ENCODE measurements at regions not wholly inside any gene's neighbourhood (a gene's known extent, or its start where the extent isn't known, plus 50 kb on each side); places are given as distances from the start of the nearest gene placed in this dataset.
"Not testable (repeated sequence)": the region's sequence is repeated elsewhere in the genome, so short reads cannot be mapped to it uniquely, and the experiment has no call there.

DNA sequence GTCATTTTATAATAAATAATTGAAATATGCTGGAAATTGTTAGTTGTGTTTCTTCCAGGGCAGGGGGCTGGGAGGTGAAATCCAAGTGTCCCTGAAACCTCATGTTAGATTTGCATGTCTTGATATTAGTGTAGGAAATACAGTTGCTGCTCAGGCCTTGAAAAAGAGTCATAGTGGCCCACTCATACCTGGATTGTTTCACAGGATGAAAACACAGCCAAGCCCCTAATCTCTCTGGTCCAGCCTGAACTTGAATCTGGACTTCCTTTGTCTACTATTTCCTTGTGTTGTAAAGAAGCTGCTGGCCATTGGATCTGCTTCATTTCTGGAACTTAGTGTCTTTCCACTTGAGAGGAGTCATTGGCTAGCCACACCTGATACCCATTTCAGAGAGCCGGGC lies 108.8 kb upstream of the JARID2 start:
- DNase-seq: no peak

DNA sequence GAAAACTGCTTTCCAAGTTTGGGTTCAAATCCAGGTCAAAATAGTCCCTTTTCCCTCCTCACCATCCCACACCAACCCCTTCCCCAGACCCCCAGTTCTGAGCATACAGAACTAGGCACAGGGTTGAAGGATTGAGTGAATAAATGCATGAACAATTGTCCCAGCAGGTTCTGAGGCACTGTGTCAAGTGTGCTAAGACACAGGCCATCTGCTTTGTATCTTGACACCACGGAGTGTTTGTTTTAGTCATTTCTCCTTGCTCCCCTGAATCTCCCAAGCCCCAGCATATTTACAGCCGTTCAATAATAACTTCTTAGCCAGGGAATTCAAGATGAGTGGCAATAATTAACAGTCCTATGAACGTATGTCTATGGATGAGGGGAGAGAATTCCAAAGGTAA lies 102.8 kb upstream of the JARID2 start:
- no peak for DNase-seq

DNA sequence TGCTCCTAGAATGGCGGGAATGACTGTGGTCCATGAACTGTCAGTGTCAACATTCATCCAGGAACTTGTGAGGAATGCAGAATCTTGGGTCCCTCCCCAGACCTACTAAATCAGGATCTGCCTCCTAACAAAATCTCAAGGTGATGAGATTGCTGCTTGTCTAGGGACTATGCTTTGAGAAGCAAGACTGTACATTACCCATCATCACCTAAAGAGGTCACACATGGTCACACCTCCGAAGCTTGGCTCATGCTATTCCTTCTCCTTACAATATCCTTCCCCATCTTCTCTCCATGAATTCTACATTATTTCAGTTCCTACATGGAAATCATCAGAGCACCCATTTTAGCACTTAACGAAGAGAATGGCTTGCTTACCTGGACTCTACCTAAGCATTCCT lies 102.3 kb upstream of the JARID2 start:
- DNase-seq: no peak

DNA sequence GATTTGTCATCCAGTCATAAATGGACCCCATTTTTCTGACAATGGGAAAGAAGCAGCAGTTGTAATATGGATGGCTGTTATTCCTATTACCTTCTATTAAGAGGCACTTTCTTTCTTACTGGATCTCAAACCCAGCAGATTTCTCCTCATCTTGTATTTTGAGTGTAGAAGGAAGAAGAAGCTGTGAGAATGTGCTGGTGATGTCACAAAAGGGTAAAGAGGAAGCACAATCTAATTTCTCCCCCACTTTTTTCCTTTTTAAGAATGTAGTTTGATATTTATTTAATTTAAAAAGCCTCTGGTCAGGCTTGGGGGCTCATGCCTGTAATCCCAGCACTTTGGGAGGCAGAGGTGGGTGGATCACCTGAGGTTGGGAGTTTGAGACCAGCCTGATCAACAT lies 100.0 kb upstream of the JARID2 start:
- no peak for DNase-seq

DNA sequence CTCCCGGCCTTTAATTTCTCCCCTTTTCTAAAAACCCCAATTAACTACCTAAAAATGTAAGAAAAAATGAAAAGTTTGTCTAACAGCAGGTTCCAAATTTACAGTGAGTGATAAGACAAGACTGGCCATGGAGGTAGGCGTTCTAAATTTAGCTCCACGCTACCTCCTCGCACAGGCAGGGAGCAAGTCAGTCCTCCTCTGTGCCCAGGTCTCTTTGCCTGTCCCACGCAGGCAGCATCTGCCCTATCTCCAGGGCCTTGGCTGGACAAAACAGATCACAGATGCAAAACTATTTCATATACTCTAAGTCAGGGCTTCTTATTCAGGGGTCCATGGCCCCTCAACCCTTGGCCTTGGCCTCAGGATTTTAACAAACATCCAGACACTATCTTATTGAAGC lies 98.0 kb upstream of the JARID2 start:
- DNase-seq: no peak

DNA sequence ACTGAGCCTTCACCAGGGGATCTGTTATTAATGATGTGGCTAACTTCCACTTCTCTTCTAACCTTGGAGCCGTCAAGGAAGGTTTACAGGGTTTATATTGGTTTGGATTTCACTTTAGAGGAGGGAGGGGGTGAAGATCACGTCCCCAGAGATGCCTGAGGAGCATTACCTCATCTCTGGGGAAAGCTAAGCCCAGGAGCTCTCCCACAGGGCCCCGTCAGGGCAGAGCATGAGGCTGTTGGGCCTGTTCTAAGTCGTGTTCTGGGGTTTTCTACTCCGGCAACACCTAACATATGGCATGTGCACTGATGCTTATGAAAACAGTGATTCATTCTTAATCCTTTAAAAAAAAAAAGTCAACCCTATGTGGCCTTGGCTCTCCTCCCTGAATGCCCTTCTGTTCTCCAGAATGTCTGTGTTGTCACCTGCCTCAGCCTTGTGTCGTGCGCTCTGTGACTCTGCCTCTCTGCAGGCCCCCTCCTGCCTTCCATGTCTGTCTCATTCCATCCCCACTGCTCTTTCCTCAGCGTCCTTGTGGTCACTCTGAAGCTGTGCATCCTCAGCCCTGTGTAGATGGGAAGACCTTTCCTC lies 97.4 kb upstream of the JARID2 start:
- DNase-seq: no peak

- no peak for DNase-seq
Observed at GRCh38 chr6:15150207-15150606, 95.7 kb upstream of the JARID2 start.

- DNase-seq: no peak
Observed at GRCh38 chr6:15152700-15153099, 93.2 kb upstream of the JARID2 start.

DNA sequence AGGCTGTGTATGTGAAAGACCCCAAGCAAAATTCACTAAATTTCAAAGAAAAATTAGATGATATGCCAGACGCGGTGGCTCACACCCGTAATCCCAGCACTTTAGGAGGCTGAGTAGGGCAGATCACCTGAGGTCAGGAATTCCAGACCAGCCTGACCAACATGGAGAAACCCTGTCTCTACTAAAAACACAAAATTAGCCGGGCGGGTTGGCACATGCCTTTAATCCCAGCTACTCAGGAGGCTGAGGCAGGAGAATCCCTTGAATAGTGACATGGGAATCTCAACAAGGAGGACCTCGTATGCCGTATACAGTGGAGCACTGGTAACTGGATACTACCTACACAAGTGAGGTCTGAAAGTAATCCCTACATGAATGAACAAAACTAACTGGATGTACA lies 92.7 kb upstream of the JARID2 start:
- DNase-seq: no peak

DNA sequence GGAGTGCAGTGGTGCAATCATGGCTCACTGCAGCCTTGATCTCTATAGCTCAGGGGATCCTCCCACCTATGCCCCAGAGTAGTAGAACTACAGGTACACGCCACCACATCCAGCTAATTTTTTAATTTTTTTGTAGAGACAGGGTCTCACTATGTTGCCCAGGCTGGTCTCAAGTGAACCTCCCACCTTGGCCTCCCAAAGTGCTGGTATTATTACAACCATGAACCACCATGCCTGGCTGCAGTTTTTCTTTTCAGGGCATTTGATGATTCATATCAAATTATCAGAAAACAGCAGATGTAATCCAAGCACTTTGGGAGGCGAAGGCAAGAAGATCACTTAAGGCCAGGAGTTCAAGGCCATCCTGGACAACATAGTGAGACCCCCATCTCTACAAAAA lies 88.4 kb upstream of the JARID2 start:
- no peak for DNase-seq

- DNase-seq: no peak
Observed at GRCh38 chr6:15158821-15159619, 86.8 kb upstream of the JARID2 start.

DNA sequence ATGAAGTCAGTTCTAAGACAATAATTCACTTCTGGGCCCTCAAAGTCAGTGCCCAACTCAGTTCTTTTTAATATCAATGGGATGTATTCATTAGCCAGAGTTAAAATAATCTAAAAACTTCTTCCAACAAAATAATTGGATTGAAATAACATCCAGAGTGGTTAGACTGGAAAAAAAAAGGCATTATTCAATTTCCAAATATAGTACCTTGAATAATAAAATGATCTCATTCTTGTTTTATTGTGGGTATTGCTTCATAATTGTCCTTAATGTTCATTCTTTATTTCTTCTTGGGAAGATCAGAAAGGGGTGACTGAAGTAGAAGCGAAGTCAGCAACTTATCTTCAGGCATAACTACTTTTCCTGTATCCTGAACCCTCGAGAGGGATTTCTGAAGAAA lies 85.1 kb upstream of the JARID2 start:
- no peak for DNase-seq

- DNase-seq: not testable (repeated sequence)
Observed at GRCh38 chr6:15164855-15165254, 81.0 kb upstream of the JARID2 start.

DNA sequence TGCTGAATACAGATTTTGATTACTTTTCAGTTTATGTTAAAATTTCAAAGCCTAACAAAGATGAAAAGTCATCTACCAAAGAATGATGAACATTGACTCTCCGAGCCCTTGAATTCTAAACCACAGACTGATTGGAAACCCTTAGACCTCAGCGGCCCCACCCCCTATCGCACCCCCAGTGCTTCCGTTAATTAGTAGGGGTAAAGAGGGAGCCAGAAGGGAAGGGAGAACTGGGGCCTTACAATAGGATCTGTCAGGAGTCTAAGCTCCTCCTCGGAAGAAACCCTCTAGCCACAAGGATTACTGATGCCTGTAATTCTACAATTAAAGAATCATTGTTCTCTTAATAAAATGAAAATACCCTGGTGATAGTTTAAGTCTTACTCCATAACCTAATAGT lies 79.7 kb upstream of the JARID2 start:
- DNase-seq: no peak

DNA sequence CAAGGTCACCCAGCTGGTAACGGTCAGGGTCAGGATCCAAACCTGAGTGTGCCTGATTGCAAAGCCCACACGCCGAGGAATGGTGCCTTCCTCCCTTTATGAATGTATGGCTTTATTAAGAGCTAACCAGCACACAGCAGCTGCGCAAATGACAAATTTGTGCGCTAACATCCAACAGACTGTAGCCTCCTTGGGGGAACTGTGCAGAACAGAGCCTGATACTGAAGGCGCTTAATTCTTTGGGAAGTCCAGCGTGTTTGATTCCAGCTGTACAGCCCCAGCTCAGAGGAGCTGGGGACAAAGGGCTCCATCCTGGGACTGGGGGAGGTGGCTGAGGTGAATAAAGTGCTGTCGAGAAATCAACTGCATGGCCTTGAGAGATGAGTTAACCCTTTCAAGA lies 75.7 kb upstream of the JARID2 start:
- no peak for DNase-seq

DNA sequence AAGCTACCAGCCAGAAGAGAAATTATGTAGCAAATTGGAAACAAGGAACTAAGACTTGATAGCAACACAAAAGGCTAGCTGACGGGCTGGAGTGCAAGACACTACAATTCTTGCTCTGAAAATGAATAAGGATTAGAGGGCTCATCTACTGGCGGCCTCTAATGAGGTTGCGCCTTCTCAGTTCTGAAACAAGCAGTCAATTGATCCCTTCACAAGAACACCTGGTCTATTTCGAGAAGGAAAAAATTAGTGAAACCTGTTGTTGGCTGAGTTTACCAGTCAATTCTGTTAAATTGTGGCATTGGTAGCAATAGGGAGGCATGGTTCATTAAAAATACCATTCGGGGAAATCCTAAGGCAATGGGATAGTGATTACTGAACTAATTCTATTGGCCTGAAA lies 74.8 kb upstream of the JARID2 start:
- no peak for DNase-seq

- DNase-seq: no peak
Observed at GRCh38 chr6:15176816-15177370, 69.0 kb upstream of the JARID2 start.

DNA sequence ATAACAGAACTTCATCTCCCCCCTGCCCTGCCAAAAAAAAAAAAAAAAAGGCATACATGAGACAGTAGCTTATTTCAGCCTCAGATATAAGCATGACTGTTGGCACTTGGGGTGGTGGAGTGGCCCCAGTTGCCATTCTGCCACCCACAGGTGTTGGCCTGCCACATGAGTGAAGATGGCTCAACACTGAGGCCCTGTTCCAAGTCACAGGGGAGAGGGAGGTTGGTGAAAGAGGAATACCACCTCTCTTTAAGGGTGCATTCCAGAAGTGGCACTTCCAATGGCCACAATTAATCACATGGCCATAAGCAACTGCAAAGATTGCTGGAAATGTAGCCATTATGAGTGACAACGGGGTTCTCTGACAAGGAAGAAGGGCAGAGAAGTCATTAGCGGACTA lies 61.9 kb upstream of the JARID2 start:
- DNase-seq: no peak

DNA sequence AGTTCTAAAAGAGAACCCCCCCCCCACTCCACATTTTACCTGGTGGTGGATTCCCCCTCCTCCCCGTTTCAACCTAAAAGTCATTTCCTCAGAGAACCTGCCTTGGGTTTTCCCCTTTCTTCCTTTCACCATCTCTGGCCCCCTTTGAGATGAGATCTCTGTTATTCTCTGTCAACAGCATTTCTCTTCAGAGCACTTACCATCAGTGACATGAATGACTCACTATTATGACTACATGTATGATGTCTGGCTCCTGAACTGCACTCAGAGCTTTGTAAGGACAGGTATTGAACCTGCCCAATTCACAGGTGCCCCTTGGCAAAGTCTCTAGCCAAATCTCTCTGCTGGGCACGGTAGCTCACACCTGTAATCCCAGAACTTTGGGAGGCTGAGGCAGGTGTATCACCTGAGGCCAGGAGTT lies 61.4 kb upstream of the JARID2 start:
- no peak for DNase-seq

GRCh38 chr6:15185111-15185510 lies 60.8 kb upstream of the JARID2 start:
- DNase-seq: not testable (repeated sequence)

- not testable (repeated sequence) for DNase-seq
Observed at GRCh38 chr6:15193451-15193850, 52.4 kb upstream of the JARID2 start.

DNA sequence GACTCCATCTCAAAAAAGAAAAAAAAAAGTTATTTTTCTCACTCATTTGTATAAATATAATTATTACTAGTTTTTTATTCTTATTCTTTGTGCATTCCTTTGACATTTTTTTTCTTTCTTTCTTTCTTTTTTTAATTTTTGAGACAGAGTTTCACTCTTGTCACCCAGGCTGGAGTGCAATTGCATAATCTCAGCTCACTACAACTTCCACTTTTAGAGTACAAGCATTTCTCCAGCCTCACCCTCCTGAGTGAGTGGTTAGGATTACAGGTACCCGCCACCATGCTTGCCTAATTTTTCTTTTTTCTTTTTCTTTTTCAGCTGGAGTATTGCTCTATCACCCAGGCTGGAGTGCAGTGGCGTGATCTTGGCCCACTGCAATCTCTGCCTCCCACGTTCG lies 51.4 kb upstream of the JARID2 start:
- DNase-seq: no peak

Data from amniotic stem cell (primary cell).